ENCODE measurements at regions not wholly inside any gene's neighbourhood (a gene's known extent, or its start where the extent isn't known, plus 50 kb on each side); places are given as distances from the start of the nearest gene placed in this dataset.

DNA sequence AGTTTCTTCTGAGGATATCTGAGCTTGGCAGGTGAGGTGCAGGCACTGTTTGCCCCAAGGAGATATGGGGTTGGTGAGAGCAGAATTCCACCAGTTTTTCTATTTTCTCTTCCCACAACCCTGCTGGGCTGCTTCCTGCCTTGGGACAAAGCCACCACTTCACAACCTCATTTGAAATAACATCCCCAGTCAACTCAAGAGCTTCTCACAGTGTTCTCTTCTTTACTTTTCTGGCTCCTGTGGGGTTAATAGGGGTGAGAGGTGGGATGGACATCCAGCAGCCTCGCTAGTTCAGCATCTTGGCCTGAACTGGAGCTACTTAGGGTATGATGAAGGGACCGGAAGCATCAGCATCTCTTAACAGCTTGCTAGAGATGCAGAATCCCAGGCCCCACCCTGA lies 106.3 kb downstream of the SLC4A3 start:
- no peak for TF ChIP-seq POLR2G (IDR thresholded peaks at IDR 0.05; ENCODE audit: low read depth, low read length)
- TF ChIP-seq, protein P1, sequence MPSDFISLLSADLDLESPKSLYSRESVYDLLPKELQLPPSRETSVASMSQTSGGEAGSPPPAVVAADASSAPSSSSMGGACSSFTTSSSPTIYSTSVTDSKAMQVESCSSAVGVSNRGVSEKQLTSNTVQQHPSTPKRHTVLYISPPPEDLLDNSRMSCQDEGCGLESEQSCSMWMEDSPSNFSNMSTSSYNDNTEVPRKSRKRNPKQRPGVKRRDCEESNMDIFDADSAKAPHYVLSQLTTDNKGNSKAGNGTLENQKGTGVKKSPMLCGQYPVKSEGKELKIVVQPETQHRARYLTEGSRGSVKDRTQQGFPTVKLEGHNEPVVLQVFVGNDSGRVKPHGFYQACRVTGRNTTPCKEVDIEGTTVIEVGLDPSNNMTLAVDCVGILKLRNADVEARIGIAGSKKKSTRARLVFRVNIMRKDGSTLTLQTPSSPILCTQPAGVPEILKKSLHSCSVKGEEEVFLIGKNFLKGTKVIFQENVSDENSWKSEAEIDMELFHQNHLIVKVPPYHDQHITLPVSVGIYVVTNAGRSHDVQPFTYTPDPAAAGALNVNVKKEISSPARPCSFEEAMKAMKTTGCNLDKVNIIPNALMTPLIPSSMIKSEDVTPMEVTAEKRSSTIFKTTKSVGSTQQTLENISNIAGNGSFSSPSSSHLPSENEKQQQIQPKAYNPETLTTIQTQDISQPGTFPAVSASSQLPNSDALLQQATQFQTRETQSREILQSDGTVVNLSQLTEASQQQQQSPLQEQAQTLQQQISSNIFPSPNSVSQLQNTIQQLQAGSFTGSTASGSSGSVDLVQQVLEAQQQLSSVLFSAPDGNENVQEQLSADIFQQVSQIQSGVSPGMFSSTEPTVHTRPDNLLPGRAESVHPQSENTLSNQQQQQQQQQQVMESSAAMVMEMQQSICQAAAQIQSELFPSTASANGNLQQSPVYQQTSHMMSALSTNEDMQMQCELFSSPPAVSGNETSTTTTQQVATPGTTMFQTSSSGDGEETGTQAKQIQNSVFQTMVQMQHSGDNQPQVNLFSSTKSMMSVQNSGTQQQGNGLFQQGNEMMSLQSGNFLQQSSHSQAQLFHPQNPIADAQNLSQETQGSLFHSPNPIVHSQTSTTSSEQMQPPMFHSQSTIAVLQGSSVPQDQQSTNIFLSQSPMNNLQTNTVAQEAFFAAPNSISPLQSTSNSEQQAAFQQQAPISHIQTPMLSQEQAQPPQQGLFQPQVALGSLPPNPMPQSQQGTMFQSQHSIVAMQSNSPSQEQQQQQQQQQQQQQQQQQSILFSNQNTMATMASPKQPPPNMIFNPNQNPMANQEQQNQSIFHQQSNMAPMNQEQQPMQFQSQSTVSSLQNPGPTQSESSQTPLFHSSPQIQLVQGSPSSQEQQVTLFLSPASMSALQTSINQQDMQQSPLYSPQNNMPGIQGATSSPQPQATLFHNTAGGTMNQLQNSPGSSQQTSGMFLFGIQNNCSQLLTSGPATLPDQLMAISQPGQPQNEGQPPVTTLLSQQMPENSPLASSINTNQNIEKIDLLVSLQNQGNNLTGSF (CRISPR knock-in tag; IDR thresholded peaks at IDR 0.05) = no peak
- TF ChIP-seq KDM3A (CRISPR knock-in tag; IDR thresholded peaks at IDR 0.05; ENCODE audit: low read depth) = no peak
- no peak for TF ChIP-seq ZNF652 (CRISPR knock-in tag; IDR thresholded peaks at IDR 0.05; ENCODE audit: borderline replicate concordance, low read depth)
- TF ChIP-seq, protein P2, sequence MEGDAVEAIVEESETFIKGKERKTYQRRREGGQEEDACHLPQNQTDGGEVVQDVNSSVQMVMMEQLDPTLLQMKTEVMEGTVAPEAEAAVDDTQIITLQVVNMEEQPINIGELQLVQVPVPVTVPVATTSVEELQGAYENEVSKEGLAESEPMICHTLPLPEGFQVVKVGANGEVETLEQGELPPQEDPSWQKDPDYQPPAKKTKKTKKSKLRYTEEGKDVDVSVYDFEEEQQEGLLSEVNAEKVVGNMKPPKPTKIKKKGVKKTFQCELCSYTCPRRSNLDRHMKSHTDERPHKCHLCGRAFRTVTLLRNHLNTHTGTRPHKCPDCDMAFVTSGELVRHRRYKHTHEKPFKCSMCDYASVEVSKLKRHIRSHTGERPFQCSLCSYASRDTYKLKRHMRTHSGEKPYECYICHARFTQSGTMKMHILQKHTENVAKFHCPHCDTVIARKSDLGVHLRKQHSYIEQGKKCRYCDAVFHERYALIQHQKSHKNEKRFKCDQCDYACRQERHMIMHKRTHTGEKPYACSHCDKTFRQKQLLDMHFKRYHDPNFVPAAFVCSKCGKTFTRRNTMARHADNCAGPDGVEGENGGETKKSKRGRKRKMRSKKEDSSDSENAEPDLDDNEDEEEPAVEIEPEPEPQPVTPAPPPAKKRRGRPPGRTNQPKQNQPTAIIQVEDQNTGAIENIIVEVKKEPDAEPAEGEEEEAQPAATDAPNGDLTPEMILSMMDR (CRISPR knock-in tag; IDR thresholded peaks at IDR 0.05) = no peak
- TF ChIP-seq CREB1 (IDR thresholded peaks at IDR 0.05) = no peak
- no peak for TF ChIP-seq CREB1 (CRISPR knock-in tag; IDR thresholded peaks at IDR 0.05)
- no peak for TF ChIP-seq GATAD1 (CRISPR knock-in tag; IDR thresholded peaks at IDR 0.05)
- TF ChIP-seq, protein P3, sequence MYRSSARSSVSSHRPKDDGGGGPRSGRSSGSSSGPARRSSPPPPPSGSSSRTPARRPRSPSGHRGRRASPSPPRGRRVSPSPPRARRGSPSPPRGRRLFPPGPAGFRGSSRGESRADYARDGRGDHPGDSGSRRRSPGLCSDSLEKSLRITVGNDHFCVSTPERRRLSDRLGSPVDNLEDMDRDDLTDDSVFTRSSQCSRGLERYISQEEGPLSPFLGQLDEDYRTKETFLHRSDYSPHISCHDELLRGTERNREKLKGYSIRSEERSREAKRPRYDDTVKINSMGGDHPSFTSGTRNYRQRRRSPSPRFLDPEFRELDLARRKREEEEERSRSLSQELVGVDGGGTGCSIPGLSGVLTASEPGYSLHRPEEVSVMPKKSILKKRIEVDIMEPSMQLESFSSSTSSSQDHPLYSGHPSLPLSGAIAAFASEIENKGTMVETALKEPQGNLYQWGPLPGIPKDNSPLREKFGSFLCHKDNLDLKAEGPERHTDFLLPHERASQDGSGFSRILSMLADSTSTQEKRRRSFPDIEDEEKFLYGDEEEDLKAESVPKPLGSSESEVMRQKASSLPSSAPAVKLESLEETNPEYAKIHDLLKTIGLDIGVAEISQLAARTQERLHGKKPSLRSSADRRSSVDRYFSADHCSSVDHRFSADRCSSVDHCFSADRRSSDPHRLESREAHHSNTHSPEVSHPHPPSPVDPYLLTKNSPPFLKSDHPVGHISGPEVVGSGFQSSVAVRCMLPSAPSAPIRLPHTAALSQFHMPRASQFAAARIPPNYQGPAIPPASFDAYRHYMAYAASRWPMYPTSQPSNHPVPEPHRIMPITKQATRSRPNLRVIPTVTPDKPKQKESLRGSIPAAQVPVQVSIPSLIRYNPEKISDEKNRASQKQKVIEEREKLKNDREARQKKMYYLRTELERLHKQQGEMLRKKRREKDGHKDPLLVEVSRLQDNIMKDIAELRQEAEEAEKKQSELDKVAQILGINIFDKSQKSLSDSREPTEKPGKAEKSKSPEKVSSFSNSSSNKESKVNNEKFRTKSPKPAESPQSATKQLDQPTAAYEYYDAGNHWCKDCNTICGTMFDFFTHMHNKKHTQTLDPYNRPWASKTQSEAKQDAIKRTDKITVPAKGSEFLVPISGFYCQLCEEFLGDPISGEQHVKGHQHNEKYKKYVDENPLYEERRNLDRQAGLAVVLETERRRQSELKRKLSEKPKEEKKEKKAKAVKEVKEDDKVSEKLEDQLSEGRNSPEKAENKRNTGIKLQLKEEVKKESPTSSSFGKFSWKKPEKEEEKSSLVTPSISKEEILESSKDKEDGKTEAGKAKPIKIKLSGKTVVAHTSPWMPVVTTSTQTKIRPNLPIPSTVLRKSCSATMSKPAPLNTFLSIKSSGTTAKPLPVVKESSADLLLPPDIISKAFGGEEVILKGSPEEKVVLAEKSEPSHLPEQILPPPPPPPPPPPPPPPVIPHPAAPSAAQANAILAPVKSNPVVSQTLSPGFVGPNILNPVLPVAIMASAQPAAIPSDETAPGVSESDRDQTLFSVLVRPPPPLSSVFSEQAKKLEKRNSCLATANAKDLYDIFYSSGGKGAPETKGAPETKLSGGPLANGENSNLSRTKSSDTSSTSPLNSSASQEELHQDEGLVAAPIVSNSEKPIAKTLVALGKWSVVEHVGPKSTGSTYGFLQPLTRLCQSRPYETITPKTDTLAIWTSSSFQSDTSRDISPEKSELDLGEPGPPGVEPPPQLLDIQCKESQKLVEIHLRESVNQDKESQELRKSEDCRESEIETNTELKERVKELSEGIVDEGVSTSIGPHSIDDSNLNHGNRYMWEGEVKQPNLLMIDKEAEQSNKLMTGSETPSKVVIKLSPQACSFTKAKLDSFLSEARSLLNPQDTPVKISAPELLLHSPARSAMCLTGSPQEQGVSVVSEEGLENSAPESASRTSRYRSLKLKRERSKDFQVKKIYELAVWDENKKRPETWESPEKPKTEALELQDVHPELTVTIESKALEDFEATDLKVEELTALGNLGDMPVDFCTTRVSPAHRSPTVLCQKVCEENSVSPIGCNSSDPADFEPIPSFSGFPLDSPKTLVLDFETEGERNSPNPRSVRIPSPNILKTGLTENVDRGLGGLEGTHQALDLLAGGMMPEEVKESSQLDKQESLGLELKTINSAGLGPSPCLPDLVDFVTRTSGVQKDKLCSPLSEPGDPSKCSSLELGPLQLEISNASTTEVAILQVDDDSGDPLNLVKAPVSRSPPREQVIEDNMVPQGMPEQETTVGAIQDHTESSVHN (CRISPR knock-in tag; IDR thresholded peaks at IDR 0.05) = no peak
- no peak for TF ChIP-seq ZNF432 (CRISPR knock-in tag; IDR thresholded peaks at IDR 0.05; ENCODE audit: borderline replicate concordance)
- no peak for TF ChIP-seq REPIN1 (CRISPR knock-in tag; IDR thresholded peaks at IDR 0.05; ENCODE audit: borderline replicate concordance, low read depth)
